T-helper 2 cell (primary cell): ENCODE measurements at regions not wholly inside any gene's neighbourhood (a gene's known extent, or its start where the extent isn't known, plus 50 kb on each side); places are given as distances from the start of the nearest gene placed in this dataset.
"Not testable (repeated sequence)": the region's sequence is repeated elsewhere in the genome, so short reads cannot be mapped to it uniquely, and the experiment has no call there.

ENCODE experiments used
- DNase-seq, 5 experiments: peaks; one replicate each; pipeline versions ENCODE4 v3.0.0 to v3.0.0-alpha.2; 2012 to 2022

DNA sequence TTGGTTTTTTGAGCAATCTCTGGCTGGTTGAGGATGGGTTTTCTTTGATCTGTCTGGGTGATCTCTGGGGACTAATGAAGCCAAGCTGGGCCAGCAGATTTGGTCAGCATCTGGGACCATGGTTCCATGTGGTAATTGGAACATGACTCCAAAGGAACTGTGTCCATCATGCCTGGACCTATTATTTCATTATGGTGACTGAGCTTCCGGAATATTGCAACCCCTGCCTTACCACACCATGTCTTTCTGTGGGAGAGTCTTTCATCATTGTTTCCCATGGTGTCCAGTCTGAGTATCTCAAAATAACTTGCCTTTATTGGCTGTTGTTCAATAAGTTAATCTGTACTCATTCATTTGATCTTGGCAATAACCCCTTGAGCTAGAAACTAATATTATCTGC lies 624.9 kb upstream of the TBX3 start:
- no peak for DNase-seq

DNA sequence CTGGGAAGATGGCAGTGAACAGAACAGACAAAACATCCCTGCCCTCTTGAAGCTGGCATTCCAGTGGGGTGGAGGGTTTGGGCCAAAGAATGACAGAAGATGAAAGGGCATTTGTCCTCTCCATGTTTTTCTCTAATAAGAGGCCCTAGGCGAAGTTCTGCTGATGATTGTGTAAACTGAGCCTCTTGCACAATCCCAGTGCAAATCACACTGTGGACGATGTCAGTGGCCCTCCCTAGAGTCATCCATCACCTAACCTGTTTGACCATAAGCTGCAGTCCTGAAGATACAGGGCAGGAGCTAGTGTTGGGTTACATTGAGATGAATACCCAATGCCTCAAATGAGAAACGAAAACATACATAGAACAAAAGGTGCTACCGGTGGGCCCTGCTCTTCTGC lies 622.4 kb upstream of the TBX3 start:
- no peak for DNase-seq

DNA sequence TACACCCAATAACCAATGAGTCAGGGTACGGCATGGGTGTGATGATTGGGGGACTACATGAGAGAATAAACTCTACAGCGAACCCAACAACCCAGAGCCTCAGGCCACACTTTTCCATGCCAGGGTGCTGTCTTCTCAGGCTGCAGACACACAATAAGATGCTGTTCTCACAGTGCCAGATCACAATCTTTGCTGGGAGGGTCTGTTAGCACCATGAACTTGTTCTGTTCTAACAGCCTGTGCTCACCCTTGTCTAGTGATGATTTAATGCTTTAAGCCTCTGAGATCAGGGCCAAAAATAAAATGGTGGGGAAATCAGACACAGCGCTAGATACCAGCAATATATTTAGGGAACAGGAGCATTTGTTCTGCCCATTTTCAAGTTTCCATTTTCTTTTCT lies 621.9 kb upstream of the TBX3 start:
- no peak for DNase-seq

DNA sequence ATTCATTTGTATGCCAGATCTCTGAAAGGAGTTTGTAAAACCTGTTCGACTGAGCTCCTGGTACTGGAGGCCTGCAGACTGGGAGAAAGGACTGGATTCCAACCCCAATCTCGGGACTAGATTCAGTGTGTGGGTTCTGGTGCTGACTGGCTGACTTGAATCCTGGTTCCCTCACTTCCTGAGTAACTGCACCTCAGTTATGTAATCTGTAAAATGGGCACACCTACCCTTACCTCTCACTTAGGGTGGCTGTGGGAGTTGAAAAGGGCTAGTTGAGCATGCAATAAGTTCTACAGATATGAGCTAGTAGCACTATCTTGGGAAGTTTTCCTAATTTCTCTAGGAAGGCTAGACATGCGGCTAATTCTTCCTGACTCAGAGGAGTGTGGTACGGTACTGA lies 621.3 kb upstream of the TBX3 start:
- DNase-seq = no peak

DNA sequence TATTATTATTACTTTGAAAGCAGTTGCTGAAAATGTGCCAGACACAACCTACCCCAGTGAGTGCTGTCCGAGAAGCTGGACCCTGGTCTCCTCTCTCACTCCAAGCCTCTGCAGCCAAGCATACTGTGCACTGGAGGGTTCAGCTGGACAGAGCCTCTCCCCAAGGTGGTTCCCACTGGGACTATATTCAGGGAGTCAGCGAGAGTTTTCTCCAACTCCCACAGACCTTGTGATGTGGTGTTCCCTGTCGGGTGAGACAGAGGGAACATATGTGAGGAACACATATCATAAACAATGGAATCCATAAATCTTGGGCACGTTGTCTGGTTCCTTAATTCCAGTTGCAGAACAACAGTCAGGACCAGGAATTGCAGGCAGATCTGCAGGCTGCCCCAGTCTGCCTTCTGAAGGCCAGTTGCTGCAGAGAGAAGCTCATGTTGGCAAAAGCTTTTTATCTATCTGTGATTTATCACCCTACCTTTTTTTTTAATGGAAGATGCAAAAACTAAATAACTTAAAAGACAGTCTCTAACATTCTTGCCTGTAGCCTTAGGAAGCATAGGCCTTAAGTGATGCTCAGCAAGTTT lies 619.8 kb upstream of the TBX3 start:
- no peak for DNase-seq

DNA sequence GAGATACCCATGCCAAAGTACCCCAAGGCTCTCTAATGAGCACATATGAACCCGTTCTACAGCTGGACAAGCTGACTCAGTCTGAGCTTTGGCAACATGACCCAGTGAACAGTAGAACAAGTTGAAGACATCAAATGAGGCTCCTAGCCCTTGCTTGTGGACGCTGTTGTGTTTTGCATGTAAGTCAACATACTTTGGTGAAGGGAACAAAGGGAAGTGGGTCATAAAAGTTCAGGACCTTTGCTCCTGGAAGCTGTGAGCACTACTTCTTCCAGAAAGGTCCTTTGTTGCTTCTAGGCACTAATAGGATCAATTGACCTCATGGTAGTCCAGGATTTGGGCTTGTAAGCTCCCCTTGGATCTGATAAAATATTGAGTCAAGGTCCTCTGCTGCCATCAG lies 613.5 kb upstream of the TBX3 start:
- DNase-seq = no peak

DNA sequence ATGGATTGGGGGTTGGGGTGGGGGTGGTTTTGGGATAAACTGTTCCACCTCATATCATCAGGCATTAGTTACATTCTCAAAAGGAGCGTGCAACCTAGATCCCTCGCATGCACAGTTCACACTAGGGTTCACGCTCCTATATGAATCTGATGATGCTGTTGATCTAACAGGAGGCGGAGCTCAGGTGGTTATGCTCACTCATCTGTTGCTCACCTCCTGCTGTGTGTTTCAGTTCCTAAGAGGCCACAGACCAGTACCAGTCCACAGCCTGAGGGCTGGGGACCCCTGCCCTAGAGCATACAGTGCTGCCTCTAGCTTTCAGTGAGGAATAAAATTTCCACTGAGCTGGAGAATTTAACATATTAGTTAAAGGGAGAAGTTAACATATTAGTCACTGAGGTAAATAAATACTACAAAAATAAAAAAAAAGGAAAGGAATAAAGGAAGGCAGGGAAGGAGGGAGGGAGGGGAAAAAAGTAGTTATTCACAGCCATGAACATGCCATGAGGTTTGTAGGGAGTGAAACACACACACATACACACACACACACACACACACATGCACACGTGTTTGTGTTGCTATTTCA lies 612.7 kb upstream of the TBX3 start:
- no peak for DNase-seq

DNA sequence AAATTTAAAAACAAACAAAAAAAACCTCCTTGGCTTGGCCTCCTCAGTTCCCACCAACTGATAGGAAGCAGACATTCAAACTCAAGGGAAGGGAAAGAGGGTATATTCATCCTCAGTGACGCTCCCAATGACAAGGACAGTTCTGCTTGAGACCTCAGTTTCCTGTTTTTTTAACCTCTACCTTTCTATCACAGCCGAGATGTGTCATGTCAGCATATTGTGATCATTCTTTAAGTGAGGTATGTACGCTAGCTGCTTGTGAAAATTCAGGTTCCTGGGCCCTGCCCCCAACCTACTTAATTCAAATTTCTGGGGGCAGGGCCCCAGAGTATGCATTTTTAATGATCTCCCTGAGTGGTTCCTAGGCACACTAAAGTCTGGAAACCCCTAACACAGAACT lies 611.9 kb upstream of the TBX3 start:
- DNase-seq = no peak

DNA sequence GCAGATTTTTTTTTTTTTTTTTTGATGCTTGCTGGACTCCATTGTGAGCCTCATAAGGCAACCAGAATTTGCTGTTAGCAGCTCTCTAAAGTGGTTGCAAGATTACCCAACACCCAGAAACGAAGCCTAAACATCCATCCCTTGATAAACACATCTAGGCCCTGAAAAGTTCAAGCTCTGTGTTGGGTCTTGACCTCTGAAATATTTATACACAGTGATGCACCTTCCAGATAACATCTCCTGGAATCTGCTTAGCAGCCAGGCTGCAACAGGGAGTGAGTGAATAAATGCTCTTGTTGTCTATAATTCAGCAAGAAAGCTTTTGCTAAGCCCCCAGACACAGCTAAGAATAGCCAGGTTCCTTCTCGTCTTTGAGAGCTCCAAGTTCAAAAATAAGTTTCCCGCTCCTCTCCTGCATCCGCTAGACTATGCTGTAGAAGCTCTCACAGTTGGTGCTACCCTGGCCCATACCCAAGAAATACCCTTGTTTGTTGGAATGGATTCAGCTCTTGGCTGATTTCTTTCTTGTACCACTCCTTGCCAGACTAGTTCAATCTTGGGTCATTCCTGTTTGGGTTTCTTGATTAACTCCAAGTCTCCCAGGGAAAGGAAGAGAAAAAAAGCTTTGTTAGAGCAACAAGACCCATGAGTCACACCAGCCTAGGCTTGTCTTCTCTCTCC lies 610.6 kb upstream of the TBX3 start:
- DNase-seq = no peak

DNA sequence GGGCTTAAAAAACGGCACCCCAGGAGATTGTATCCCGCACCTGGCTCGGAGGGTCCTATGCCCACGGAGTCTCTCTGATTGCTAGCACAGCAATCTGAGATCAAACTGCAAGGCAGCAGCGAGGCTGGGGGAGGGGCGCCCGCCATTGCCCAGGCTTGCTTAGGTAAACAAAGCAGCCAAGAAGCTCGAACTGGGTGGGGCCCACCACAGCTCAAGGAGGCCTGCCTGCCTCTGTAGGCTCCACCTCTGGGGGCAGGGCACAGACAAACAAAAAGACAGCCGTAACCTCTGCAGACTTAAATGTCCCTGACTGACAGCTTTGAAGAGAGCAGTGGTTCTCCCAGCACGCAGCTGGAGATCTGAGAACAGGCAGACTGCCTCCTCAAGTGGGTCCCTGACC lies 601.5 kb upstream of the TBX3 start:
- not testable (repeated sequence) for DNase-seq

DNA sequence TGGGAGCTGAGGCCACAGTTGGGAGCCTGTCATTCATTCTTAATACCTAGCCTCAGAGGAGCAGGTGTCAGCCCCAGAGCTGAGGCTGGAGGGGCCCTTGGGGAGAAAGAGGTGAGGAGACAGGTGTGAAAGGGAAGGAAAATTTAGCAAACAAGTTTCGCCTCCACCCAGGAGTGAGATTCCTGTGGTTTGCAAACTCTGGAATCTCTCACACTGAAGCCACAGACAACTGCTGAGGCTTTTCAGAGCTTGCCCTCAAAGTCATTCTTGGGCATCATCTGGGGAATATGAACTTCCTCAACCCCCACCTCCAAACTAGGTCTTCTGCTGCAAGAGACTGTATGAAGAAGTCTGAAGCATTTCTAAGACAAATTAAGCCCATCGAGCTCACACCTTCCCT lies 589.5 kb upstream of the TBX3 start:
- DNase-seq = no peak

DNA sequence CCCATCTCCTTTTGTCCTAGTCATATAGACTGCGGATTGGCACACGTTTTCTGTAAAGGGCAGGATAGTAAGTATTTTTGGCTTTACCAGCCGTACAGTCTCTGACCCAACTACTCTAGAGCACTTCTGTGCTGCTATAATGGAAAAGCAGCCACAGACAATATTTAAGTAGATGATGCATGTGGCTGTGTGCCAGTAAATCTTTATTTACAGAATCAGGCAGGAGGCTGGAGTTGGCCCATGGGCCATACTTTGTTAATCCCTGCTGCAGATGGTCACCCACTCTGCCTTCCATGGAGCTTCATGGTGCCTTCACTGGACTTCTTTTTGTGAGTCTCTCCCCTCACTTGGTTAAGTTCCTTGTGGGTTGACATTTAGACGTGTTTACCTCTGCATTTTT lies 584.5 kb upstream of the TBX3 start:
- no peak for DNase-seq

DNA sequence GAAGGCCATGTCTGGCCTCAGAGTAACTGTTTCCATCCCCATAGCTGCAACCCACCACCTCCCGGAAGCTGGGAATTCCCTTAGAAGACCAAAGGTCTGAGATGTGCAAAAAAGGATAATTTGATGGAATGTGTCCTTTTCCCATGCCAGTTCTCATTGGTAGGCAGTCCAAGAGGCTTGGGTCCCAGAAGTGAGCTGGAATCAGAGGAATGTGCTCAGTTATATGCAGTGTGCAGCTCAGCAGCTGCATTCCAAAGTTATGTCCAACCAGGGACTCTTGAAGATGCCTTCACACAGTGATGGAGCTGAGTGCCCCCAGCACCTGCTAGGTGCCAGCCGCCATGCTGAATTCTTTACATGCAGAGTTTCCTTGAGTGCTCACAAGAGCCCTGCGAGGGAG lies 583.9 kb upstream of the TBX3 start:
- DNase-seq = no peak

DNA sequence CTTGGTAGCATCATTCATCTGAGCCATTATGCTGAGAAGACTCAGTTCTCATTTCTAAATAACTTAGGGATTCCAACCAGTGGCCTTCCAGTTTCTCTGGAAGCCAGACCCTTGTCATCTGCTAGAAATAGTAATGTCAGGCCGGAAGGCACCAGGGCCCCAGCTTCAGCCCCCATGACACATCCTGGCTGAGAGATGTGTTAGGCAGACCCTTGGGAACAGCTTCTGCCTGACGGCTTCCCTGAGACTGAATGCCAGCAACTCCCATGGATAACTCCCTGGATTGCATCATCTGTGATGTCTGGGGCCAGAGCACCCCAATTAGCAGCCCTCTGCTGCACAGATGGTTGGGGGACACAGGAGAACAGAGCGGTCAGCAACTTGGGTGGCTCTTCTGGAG lies 583.5 kb upstream of the TBX3 start:
- no peak for DNase-seq

DNA sequence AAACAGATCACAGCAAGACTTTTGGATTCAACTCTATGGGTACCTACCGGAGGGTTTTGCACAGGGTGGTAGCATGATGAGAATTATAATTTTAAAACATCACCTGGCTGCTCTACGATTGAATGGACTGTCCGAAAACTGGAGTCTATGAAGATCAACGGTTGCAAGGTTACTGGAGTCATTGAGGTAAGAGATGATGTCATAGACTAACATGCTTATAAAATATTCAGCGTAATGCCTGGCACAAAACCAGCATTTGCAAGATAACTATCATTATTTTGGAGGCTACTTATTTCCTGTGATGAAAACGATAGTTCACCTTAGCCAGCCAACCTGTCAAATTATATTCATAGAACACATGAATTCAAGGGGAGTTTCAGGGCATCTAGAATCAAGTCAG lies 580.6 kb upstream of the TBX3 start:
- DNase-seq = no peak

DNA sequence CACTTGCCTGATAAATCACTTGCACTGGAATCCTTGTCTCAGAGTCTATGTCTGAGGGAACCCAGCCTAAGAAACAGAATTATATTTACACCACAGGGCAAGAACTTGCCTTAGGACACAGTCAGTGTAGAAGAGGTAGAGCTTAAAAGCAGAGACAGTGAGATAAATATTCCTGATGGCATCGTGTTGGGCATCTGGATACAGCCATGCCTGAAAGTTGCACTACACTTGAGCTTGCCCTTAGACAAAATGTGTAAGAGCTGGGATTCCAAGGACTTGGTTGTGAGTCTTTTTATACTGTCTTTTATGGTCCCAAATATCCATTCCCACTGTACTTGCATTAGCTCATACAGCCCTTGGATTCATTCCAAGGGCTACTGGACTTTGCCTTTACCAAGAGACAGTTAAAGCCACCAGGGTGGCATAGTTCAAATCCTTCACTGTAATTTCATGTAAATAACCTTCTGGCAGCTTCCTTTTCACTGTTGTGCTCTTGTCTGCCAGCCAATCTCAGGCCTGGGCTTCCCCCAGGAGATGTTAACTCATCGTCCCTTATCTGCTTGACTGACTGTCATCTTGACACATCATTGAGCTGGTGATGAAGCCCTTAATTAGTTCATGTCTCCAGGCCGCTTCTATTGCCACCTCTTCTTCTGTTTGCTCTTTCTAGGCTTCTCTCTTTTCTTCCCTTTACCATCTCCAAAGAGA lies 577.9 kb upstream of the TBX3 start:
- DNase-seq = no peak

DNA sequence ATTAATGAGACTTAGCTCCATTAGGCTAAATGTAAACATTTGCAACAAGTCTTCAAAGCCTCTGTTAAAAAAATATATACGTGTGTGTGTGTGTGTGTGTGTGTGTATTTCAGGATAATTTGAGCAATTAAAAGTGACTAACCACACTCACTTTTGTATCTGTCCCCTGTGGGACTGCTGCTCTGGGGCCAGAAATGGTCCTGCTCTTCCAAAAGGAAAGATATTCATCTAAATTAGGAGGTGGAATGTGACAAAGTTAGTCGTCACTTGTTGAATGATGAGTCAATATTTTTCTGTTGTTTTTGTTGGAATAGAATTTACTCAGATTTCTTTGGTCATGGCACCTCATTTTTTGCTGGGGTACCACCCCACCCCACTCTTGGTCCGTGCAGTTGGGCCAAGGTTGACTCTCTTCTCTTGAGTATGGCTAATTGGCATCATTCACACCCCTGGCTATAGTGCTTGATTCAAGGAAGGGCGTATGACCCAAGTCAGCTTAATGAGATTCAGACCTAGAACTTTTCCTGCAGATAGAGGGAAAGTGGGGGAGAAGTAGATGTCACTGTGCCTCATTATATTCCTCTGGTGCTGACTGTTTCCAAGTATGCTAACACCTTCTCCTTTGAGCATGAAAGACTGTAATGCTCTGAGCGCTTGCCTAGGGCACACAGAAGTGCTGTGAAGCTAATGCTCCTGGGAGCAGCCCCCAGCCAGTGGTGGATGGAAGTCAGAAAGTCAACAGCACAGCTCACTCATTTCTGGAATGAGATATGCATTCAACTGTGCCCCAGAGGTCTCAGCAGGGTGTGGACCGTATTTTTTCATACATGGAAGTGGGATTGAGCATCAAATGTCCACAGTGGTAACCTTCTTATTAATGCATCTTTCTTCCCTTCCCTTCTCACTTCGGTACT lies 577.0 kb upstream of the TBX3 start:
- DNase-seq = no peak

DNA sequence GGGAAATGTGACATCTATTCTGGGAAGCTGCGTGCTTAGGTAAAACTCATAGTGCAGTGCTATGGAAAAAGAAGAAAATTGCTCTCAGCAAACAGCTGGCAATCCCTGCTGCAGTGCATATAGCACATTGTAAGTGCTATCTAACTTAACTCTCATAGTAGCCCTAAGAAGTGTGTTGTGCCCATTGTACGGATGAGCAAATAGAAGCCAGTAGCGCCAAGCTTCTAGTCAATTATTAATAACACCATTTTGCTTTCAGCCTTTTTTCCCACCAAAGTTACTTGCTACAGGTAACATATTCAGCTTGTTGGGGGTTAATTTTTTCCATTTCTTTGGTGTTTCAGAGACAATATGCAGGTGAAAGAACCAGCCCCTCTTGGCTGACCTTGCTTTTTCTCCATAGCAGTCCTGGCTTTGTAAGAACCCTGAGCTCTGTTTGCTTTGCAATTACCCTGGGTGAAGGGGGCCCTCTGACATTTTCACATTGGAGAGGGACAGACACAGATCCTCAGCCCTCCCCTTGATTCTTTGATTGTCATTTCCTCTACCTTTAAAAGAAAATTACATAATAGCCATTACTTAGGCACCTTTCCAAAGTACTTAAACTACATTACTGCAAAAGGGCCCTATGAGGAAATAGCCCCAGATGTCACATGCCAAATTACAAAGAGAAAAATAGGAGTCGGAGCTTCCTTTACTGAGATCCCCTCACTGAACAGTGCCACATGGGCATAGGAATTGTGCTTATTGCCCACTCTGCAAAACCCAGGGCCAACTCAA lies 576.2 kb upstream of the TBX3 start:
- DNase-seq = no peak

DNA sequence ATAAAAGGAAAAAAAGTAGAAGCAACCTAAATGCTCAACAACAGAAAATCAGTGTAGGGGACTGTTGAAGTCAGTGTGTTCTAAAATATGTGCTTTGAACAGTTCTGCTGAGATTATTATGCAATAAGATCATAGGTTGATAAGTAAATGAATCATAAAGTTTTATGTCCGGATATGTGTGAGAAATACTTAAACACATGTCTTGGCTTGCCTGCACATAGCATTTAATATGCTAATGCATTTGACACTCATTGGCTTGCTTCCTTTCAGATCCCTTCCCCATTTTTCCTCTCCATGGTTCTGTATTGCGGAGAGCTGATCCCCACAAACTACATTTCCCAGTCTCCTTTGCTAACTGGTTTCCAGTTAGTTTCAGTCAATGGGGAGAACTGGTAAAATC lies 573.8 kb upstream of the TBX3 start:
- no peak for DNase-seq

DNA sequence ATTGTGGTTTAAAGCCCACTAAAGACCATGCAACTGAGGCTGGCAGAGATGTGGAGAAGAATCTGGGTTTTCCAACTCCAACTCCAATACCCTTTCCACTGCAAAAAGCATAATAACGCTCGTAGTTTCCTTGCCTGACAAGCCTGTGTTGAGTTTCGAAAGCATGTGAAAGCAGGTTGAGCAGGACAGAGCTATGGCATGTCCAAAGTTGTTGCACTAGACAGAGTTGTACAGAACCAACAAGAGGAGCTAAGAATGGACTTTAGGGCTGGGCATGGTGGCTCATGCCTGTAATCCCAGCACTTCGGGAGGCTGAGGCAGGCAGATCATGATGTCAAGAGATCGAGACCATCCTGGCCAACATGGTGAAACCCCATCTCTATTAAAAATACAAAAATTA lies 572.0 kb upstream of the TBX3 start:
- DNase-seq = no peak

DNA sequence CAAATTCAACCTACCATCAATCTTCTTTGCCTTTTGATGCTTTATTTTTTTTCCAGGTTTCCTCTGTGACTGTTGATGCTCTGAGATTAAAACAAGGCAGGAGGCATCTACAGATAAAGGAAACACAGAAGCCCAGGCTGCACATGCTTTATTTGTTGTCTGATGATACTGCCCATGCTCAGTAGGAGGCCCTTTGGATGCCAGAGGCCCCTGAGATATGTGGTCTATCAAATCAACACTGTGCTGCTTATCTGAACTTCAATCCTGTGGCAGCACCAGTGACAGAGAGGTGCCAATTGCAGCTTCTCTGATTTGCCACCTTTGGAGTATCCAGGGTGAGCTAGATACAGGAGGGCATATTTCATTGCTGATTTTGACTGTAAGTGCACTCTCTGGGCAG lies 571.3 kb upstream of the TBX3 start:
- DNase-seq = no peak

DNA sequence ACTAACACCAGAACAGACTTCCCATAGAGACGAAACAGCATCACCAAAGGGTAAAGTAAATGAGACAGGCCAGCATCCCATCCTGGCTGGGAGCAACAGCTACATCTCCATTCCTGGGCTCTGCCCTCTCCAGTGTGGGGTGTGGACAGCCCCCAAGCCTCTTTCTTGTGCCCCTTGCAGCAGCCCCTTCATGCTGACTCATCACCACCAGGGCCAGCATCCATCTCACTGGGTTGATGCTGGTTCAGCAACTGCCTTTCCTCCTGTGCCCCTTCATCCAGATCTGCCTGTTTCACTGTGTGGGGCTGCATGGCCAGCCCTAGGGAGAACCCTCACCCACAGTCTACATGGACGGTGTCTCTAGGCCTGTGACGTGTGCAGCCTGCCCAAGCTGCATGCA lies 569.1 kb upstream of the TBX3 start:
- DNase-seq = no peak
